CD4-positive, alpha-beta T cell (primary cell): ENCODE measurements at regions not wholly inside any gene's neighbourhood (a gene's known extent, or its start where the extent isn't known, plus 50 kb on each side); places are given as distances from the start of the nearest gene placed in this dataset.

ENCODE experiments used
- ATAC-seq: fragments of 200-7000 bp; cut with Tn5 transposase; one replicate; pipeline ENCODE4 v1.10.0; 2022; ENCODE audit warnings: mild to moderate bottlenecking; ENCODE audit not compliant: poor library complexity
- CTCF ChIA-PET: fragments of 350-600 bp; sonication (Branson Sonifier 250); formaldehyde crosslinking; loops from one replicate; lab custom pipeline; 2021; ENCODE audit warnings: antibody characterized with exemption, inconsistent platforms; lab: Charles Lee
- POLR2A ChIA-PET: fragments of 350-600 bp; sonication (Branson Sonifier 250); formaldehyde crosslinking; loops from one replicate; lab custom pipeline; 2021; ENCODE audit warnings: antibody characterized with exemption, inconsistent platforms; lab: Charles Lee
- DNase-seq, 14 experiments: peaks; one replicate each; pipeline ENCODE4 v3.0.0-alpha.2; 2013 to 2020; ENCODE audit warnings: mixed read lengths in 2 of 14
- H3K27ac ChIP-seq, 2 donors: one replicate each; pipeline versions ENCODE4 v1.5.1 to v1.7.0; 2013; ENCODE audit warnings: low read length in 2 of 2, low read depth in 1 of 2, mild to moderate bottlenecking in 1 of 2
- H3K27me3 ChIP-seq, 2 experiments: 1 replicate in 1 of 2; 2 replicates in 1 of 2; pipeline versions ENCODE4 v1.6.1 to v1.7.0; 2013; ENCODE audit warnings: low read length in 2 of 2, control low read depth in 1 of 2, mild to moderate bottlenecking in 1 of 2, moderate library complexity in 1 of 2; ENCODE audit not compliant: insufficient read depth in 2 of 2, control insufficient read depth in 1 of 2
- H3K36me3 ChIP-seq: one replicate; pipeline ENCODE4 v1.6.1; 2013; ENCODE audit warnings: low read length, control low read depth; ENCODE audit not compliant: insufficient read depth
- H3K4me1 ChIP-seq: one replicate; pipeline ENCODE4 v1.6.1; 2013; ENCODE audit warnings: low read length, control low read depth; ENCODE audit not compliant: insufficient read depth
- H3K4me3 ChIP-seq: one replicate; pipeline ENCODE4 v1.5.1; 2013; ENCODE audit warnings: mild to moderate bottlenecking, low read length, moderate library complexity
- H3K9me3 ChIP-seq, 2 experiments: 1 replicate in 1 of 2; 2 replicates in 1 of 2; pipeline versions ENCODE4 v1.6.1 to v1.7.0; 2013; ENCODE audit warnings: low read length in 2 of 2, mild to moderate bottlenecking in 2 of 2, control low read depth in 1 of 2, moderate library complexity in 1 of 2; ENCODE audit not compliant: control insufficient read depth in 1 of 2, insufficient read depth in 1 of 2
- H3K27ac Mint-ChIP-seq: one replicate; pipeline ENCODE4 v1.8.0; 2020; ENCODE audit warnings: mixed read lengths
- H3K27me3 Mint-ChIP-seq: one replicate; pipeline ENCODE4 v1.8.0; 2021; ENCODE audit warnings: mixed read lengths
- H3K36me3 Mint-ChIP-seq: one replicate; pipeline ENCODE4 v1.8.0; 2021; ENCODE audit warnings: low read depth, mixed read lengths
- H3K4me1 Mint-ChIP-seq: one replicate; pipeline ENCODE4 v1.8.0; 2021; ENCODE audit warnings: low read depth, mixed read lengths
- H3K4me3 Mint-ChIP-seq: one replicate; pipeline ENCODE4 v1.8.0; 2020; ENCODE audit warnings: mild to moderate bottlenecking, mixed read lengths
- H3K9me3 Mint-ChIP-seq: one replicate; pipeline ENCODE4 v1.8.0; 2020; ENCODE audit warnings: mixed read lengths
- CTCF ChIP-seq: fragments of 200-600 bp; IDR thresholded peaks from one replicate; pipeline ENCODE4 v1.8.0; 2022; ENCODE audit warnings: antibody characterized with exemption, mild to moderate bottlenecking
- intact Hi-C, 2 experiments: fragments of 100-400 bp; cut with DNase I in 1 of 2; cut with micrococcal nuclease in 1 of 2; formaldehyde crosslinking; loops; one replicate each; pipeline versions ENCODE4 v1.15.1 to v1.9.0; 2023 to 2025; cut with DNase I, micrococcal nuclease

GRCh38 chrY:8327708-8328354 lies 1009.4 kb upstream of the TSPY4 start:
- no peaks in the 10 kb centered on the region for H3K9me3 Mint-ChIP-seq

DNA sequence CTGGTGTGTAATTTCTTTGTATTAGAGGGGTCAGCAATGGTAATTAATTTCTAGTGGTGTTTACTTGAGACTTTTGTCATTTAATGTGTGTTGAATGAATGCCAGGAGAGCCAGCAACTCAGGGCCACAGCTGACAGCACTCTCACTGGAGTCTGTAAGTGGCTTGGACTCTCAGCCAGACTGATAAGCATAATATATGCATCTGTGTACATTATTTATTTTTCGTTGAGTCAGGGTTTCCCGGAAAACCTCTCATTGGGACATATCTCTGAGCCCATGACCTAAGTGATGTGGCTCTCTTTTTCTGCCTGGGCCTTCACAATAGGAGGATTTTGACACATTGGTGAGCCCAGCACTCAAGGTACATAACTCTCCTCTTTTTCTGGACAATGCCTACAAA lies 1007.8 kb upstream of the TSPY4 start:
- POLR2A ChIA-PET = no interaction called here
- intact Hi-C loops = no loop called here
- H3K4me3 Mint-ChIP-seq = no peak overlapping the region

More at GRCh38 chrY:8327708-8328354, 1009.4 kb upstream of the TSPY4 start:
- no peak for TF ChIP-seq CTCF
- ChIA-PET POLR2A (no interaction called here), CTCF (no interaction called here)
- Mint-ChIP-seq H3K27me3 (no peaks in the 10 kb centered on the region), H3K4me1 (no peaks in the 10 kb centered on the region), H3K36me3 (no peaks in the 10 kb centered on the region), H3K27ac (no peak overlapping the region), H3K4me3 (no peak overlapping the region)
- no peaks in the 10 kb centered on the region for H3K27me3 ChIP-seq
- no peaks in the 10 kb centered on the region for H3K36me3 ChIP-seq
- no peaks in the 10 kb centered on the region for H3K4me1 ChIP-seq
- DNase-seq (no peak), ATAC-seq (no peak)
- H3K27ac ChIP-seq = no peak overlapping the region
- intact Hi-C loops = no loop called here
- H3K4me3 ChIP-seq = no peak overlapping the region
- H3K9me3 ChIP-seq = no peaks in the 10 kb centered on the region

DNA sequence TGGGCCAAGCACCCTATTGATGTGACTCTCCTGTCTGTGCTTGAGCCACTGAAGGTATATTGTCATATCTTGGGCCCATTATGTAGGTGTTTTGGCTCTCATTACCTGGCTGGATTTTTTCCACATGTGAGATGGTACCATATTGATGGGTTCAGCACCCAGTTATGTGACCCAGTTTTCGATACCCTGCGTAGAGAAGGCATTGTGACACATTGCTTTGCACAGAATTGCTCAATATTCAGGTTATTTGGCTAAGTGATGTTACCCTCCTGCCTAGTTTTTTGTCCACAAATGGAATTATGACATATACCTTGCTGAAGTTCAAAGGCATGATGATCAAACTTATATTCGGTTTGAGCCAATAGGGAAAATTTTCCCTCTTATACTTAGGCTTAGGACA lies 1007.3 kb upstream of the TSPY4 start:
- intact Hi-C loops = no loop called here
- Mint-ChIP-seq H3K4me1 (no peaks in the 10 kb centered on the region), H3K27ac (no peak overlapping the region), H3K27me3 (no peaks in the 10 kb centered on the region), H3K36me3 (no peaks in the 10 kb centered on the region), H3K4me3 (no peak overlapping the region), H3K9me3 (no peaks in the 10 kb centered on the region)
- no peak for DNase-seq
- Histone ChIP-seq H3K4me1 (no peaks in the 10 kb centered on the region), H3K36me3 (no peaks in the 10 kb centered on the region), H3K9me3 (no peaks in the 10 kb centered on the region), H3K27ac (no peak overlapping the region), H3K4me3 (no peak overlapping the region), H3K27me3 (no peaks in the 10 kb centered on the region)
- no peak for ATAC-seq
- ChIA-PET CTCF (no interaction called here), POLR2A (no interaction called here)
- TF ChIP-seq CTCF = no peak

More for the DNA sequence above, 1007.8 kb upstream of the TSPY4 start:
- H3K27me3 ChIP-seq = no peaks in the 10 kb centered on the region
- Mint-ChIP-seq H3K27ac (no peak overlapping the region), H3K4me1 (no peaks in the 10 kb centered on the region), H3K27me3 (no peaks in the 10 kb centered on the region), H3K9me3 (no peaks in the 10 kb centered on the region), H3K36me3 (no peaks in the 10 kb centered on the region)
- DNase-seq = no peak
- H3K27ac ChIP-seq = no peak overlapping the region
- no peaks in the 10 kb centered on the region for H3K4me1 ChIP-seq
- H3K9me3 ChIP-seq = no peaks in the 10 kb centered on the region
- no peak for ATAC-seq
- H3K36me3 ChIP-seq = no peaks in the 10 kb centered on the region
- no peak overlapping the region for H3K4me3 ChIP-seq
- CTCF ChIA-PET = no interaction called here
- no peak for TF ChIP-seq CTCF
